GM12891 (cell line): ENCODE measurements at regions not wholly inside any gene's neighbourhood (a gene's known extent, or its start where the extent isn't known, plus 50 kb on each side); places are given as distances from the start of the nearest gene placed in this dataset.

ENCODE experiments used
- DNase-seq: peaks from one replicate; pipeline ENCODE4 v3.0.0; 2011; ENCODE audit warnings: low spot score; ENCODE audit not compliant: insufficient read length
- FAIRE-seq: peaks from 2 replicates; lab custom pipeline; 2011; peaks lifted over from hg19 to GRCh38; lab: Jason Lieb, UNC
- PAX5 ChIP-seq: IDR thresholded peaks from 2 replicates; pipeline ENCODE4 v1.6.1; 2011; ENCODE audit warnings: low read length, moderate library complexity, mild to moderate bottlenecking; ENCODE audit not compliant: insufficient read depth, severe bottlenecking
- POLR2A ChIP-seq: IDR thresholded peaks from 2 replicates; pipeline ENCODE4 v1.6.1; 2011; ENCODE audit warnings: low read depth, low read length, control low read depth
- POLR2AphosphoS5 ChIP-seq: IDR thresholded peaks from 2 replicates; pipeline ENCODE4 v1.6.1; 2011; ENCODE audit warnings: low read depth, low read length, control low read depth
- POU2F2 ChIP-seq: IDR thresholded peaks from 2 replicates; pipeline ENCODE4 v1.6.1; 2011; ENCODE audit warnings: low read depth, mild to moderate bottlenecking, control low read depth, low read length, moderate library complexity
- SPI1 ChIP-seq: IDR thresholded peaks from 2 replicates; pipeline ENCODE4 v1.6.1; 2011; ENCODE audit warnings: low read depth, low read length, control low read depth
- TAF1 ChIP-seq: IDR thresholded peaks from 2 replicates; pipeline ENCODE4 v1.6.1; 2011; ENCODE audit warnings: low read depth, low read length, control low read depth

GRCh38 chr9:115743709-115744605 is 409.6 kb upstream of the PAPPA start:
- no peak for FAIRE-seq

GRCh38 chr9:115746496-115746895 is 407.1 kb upstream of the PAPPA start:
- DNase-seq (no peak), FAIRE-seq (no peak)
- TF ChIP-seq TAF1 = no peak
- TF ChIP-seq POLR2AphosphoS5 = no peak

More at GRCh38 chr9:115743709-115744605, 409.6 kb upstream of the PAPPA start:
- TF ChIP-seq POU2F2 (no peak), SPI1 (no peak), TAF1 (no peak), PAX5 (no peak), POLR2A (no peak), POLR2AphosphoS5 (no peak)
- no peak for DNase-seq

GRCh38 chr9:115747731-115748130 is 405.9 kb upstream of the PAPPA start:
- DNase-seq = no peak
- FAIRE-seq = no peak
- no peak for TF ChIP-seq TAF1
- TF ChIP-seq POU2F2 = no peak
- TF ChIP-seq POLR2AphosphoS5 = no peak
- TF ChIP-seq SPI1 = no peak
- TF ChIP-seq POLR2A = no peak
- no peak for TF ChIP-seq PAX5

GRCh38 chr9:115756736-115757135 is 396.9 kb upstream of the PAPPA start:
- DNase-seq (no peak), FAIRE-seq (no peak)
- TF ChIP-seq PAX5 (no peak), TAF1 (no peak), POU2F2 (no peak), POLR2A (no peak), SPI1 (no peak), POLR2AphosphoS5 (no peak)

- no peak for DNase-seq
- no peak for TF ChIP-seq SPI1
- no peak for TF ChIP-seq POLR2A
- no peak for TF ChIP-seq PAX5
- no peak for TF ChIP-seq POLR2AphosphoS5
- no peak for TF ChIP-seq POU2F2
- no peak for TF ChIP-seq TAF1
- no peak for FAIRE-seq
Measured at GRCh38 chr9:115757461-115757860, 396.1 kb upstream of the PAPPA start.

GRCh38 chr9:115758441-115758840 is 395.1 kb upstream of the PAPPA start:
- FAIRE-seq (no peak), DNase-seq (no peak)
- TF ChIP-seq PAX5 (no peak), SPI1 (no peak), TAF1 (no peak), POU2F2 (no peak), POLR2A (no peak), POLR2AphosphoS5 (no peak)

- TF ChIP-seq TAF1 = no peak
- TF ChIP-seq PAX5 = no peak
- no peak for TF ChIP-seq POLR2A
- TF ChIP-seq POLR2AphosphoS5 = no peak
- TF ChIP-seq POU2F2 = no peak
- TF ChIP-seq SPI1 = no peak
- no peak for DNase-seq
- no peak for FAIRE-seq
Measured at GRCh38 chr9:115759426-115759825, 394.2 kb upstream of the PAPPA start.

GRCh38 chr9:115764645-115765044 is 388.9 kb upstream of the PAPPA start:
- no peak for FAIRE-seq
- no peak for TF ChIP-seq POU2F2
- no peak for TF ChIP-seq TAF1
- TF ChIP-seq SPI1 = no peak
- no peak for TF ChIP-seq POLR2A
- no peak for TF ChIP-seq PAX5
- TF ChIP-seq POLR2AphosphoS5 = no peak
- DNase-seq = no peak

GRCh38 chr9:115765060-115765459 is 388.5 kb upstream of the PAPPA start:
- DNase-seq (no peak), FAIRE-seq (no peak)
- TF ChIP-seq POU2F2 (no peak), SPI1 (no peak), POLR2A (no peak), PAX5 (no peak), POLR2AphosphoS5 (no peak), TAF1 (no peak)

GRCh38 chr9:115766370-115766955 is 387.1 kb upstream of the PAPPA start:
- FAIRE-seq = no peak
- TF ChIP-seq POLR2A (no peak), POU2F2 (no peak), SPI1 (no peak), PAX5 (no peak), POLR2AphosphoS5 (no peak), TAF1 (no peak)
- DNase-seq = no peak
